Transverse colon (tissue), 4 donors: ENCODE measurements at regions not wholly inside any gene's neighbourhood (a gene's known extent, or its start where the extent isn't known, plus 50 kb on each side); places are given as distances from the start of the nearest gene placed in this dataset.

ENCODE experiments used
- EP300 ChIP-seq: sonication (generic); formaldehyde crosslinking; IDR thresholded peaks from one replicate; pipeline ENCODE4 v1.6.1; 2017; ENCODE audit warnings: antibody characterized with exemption, low read depth
- POLR2A ChIP-seq: fragments of 450-650 bp; IDR thresholded peaks from one replicate; pipeline ENCODE4 v1.6.1; 2016; ENCODE audit warnings: antibody characterized with exemption, mild to moderate bottlenecking, moderate library complexity
- POLR2AphosphoS5 ChIP-seq, 3 donors: sonication (generic); formaldehyde crosslinking; IDR thresholded peaks; one replicate each; pipeline ENCODE4 v1.6.1; 2016; ENCODE audit warnings: antibody characterized with exemption in 3 of 3
- TF ChIP-seq, protein P1 (sequence below), 5 experiments: fragments of 200-600 bp in 3 of 5; fragments of 450-650 bp in 2 of 5; sonication (generic) in 3 of 5; IDR thresholded peaks; 1 replicate in 2 of 5; 2 replicates in 3 of 5; pipeline ENCODE4 v1.5.1; 2016 to 2017; ENCODE audit warnings: antibody characterized with exemption in 5 of 5, inconsistent platforms in 3 of 5, mild to moderate bottlenecking in 2 of 5, moderate library complexity in 1 of 5

DNA sequence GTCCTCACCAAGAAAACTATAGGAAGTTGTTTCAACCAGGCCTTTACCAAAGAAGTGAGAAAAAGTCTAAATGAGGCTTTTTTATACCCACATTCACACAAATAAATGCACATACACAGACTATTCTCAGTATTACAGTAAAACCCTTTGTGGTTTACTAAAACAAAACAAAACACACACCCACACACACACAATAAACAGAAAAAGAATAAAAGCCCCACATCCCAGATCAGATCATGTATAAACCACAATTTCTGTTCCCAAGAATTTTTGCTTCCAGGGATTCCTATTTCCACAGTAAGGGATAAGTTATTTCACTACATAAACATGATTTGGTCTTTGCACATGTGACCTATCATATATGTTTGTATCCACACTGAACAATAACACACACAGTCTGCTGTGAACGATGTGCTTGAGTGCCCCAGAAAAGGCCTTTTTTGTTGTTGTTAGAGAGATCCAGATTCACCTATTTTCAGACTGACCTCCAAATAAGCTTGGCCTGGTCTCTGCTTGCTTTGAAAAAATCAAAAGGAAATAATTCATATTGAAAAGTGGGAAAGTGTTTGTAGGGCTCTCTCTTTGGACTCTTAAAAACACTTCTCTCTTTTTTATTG is 283.4 kb upstream of the ATP11B start:
- TF ChIP-seq, protein P1, sequence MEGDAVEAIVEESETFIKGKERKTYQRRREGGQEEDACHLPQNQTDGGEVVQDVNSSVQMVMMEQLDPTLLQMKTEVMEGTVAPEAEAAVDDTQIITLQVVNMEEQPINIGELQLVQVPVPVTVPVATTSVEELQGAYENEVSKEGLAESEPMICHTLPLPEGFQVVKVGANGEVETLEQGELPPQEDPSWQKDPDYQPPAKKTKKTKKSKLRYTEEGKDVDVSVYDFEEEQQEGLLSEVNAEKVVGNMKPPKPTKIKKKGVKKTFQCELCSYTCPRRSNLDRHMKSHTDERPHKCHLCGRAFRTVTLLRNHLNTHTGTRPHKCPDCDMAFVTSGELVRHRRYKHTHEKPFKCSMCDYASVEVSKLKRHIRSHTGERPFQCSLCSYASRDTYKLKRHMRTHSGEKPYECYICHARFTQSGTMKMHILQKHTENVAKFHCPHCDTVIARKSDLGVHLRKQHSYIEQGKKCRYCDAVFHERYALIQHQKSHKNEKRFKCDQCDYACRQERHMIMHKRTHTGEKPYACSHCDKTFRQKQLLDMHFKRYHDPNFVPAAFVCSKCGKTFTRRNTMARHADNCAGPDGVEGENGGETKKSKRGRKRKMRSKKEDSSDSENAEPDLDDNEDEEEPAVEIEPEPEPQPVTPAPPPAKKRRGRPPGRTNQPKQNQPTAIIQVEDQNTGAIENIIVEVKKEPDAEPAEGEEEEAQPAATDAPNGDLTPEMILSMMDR (IDR thresholded peaks at IDR 0.05) = no peak
- TF ChIP-seq EP300 (no peak), POLR2A (no peak), POLR2AphosphoS5 (IDR thresholded peaks at IDR 0.05) (no peak)
